ENCODE measurements at regions not wholly inside any gene's neighbourhood (a gene's known extent, or its start where the extent isn't known, plus 50 kb on each side); places are given as distances from the start of the nearest gene placed in this dataset.
"Not testable (repeated sequence)": the region's sequence is repeated elsewhere in the genome, so short reads cannot be mapped to it uniquely, and the experiment has no call there.

DNA sequence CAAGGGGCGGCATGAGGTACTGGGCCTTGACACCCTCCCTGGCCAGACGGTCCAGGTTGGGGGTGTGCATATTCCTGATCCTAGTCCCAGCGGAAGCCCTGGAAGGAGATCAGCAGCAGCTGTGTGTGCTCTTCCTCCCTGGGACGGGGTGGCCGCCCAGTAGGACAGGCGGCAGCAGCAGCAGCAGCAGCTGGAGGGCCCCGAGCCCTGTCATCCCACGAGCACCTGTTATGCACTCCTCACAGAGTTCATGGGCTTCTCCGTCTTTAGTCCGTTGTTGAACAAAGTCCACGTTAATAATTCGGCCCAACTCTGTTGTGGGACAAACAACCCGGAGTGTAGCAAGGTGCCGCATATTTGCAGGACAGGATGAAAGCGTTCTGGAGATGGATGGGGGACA, 205.6 kb downstream of the OTOP1 start:
- 94% methylated on average over 5 of the region's 15 CpGs for WGBS
- not testable (repeated sequence) for H3K9ac ChIP-seq (ENCODE audit: low read depth, low read length); H3K27me3 ChIP-seq (ENCODE audit: insufficient read depth, low read length); H3K9me3 ChIP-seq (ENCODE audit: insufficient read depth, low read depth, low read length); H3K4me3 ChIP-seq (ENCODE audit: low read length); H3K36me3 ChIP-seq (ENCODE audit: insufficient read depth, low read length); H3K4me1 ChIP-seq (ENCODE audit: insufficient read depth, low read length); H3K27ac ChIP-seq (ENCODE audit: low read depth, low read length)

- H3K4me1 ChIP-seq (ENCODE audit: insufficient read depth, low read length); H3K36me3 ChIP-seq (ENCODE audit: insufficient read depth, low read length); H3K27ac ChIP-seq (ENCODE audit: low read depth, low read length); H3K9me3 ChIP-seq (ENCODE audit: insufficient read depth, low read depth, low read length); H3K9ac ChIP-seq (ENCODE audit: low read depth, low read length); H3K4me3 ChIP-seq (ENCODE audit: low read length); H3K27me3 ChIP-seq (ENCODE audit: insufficient read depth, low read length): not testable (repeated sequence)
- WGBS, result 79% methylated on average over 4 of the region's 4 CpGs
These were observed 200.0 kb downstream of the OTOP1 start for GRCh38 chr4:4026708-4027107.

GRCh38 chr4:4028752-4029151, 198.0 kb downstream of the OTOP1 start:
- WGBS, result 81% methylated on average over 3 of the region's 3 CpGs

DNA sequence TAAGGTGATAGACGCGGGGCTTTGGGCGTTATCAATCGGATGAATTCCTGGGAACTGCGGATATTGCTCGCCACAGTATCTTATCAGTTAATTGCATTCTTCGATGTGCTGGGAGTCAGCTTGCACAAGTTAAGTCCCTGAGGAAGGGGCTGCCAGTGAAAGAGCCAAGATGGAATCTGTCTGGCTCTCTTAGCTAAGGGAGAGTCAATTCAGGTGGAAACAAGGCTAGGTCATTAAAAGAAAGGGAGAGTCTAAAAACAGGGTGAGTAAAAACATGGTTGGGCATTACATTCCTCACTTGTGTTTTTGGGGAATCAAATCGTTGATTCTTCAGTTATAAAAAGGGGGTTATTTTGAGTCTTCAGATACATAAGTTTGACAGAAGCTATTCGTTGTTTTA, 196.2 kb downstream of the OTOP1 start:
- H3K4me3 ChIP-seq (ENCODE audit: low read length); H3K36me3 ChIP-seq (ENCODE audit: insufficient read depth, low read length); H3K9me3 ChIP-seq (ENCODE audit: insufficient read depth, low read depth, low read length); H3K27ac ChIP-seq (ENCODE audit: low read depth, low read length); H3K27me3 ChIP-seq (ENCODE audit: insufficient read depth, low read length); H3K9ac ChIP-seq (ENCODE audit: low read depth, low read length): not testable (repeated sequence)
- WGBS, result 87% methylated on average over 8 of the region's 9 CpGs
- H3K4me1 ChIP-seq (ENCODE audit: insufficient read depth, low read length), result peaks cover 14% of the 10 kb centered on the region; the same call in 1 of the 2 replicates

More at GRCh38 chr4:4028752-4029151, 198.0 kb downstream of the OTOP1 start:
- H3K27ac ChIP-seq (ENCODE audit: low read depth, low read length); H3K9me3 ChIP-seq (ENCODE audit: insufficient read depth, low read depth, low read length); H3K9ac ChIP-seq (ENCODE audit: low read depth, low read length); H3K36me3 ChIP-seq (ENCODE audit: insufficient read depth, low read length); H3K4me3 ChIP-seq (ENCODE audit: low read length); H3K27me3 ChIP-seq (ENCODE audit: insufficient read depth, low read length): not testable (repeated sequence)
- H3K4me1 ChIP-seq (ENCODE audit: insufficient read depth, low read length), result peaks cover 14% of the 10 kb centered on the region; the same call in 1 of the 2 replicates

DNA sequence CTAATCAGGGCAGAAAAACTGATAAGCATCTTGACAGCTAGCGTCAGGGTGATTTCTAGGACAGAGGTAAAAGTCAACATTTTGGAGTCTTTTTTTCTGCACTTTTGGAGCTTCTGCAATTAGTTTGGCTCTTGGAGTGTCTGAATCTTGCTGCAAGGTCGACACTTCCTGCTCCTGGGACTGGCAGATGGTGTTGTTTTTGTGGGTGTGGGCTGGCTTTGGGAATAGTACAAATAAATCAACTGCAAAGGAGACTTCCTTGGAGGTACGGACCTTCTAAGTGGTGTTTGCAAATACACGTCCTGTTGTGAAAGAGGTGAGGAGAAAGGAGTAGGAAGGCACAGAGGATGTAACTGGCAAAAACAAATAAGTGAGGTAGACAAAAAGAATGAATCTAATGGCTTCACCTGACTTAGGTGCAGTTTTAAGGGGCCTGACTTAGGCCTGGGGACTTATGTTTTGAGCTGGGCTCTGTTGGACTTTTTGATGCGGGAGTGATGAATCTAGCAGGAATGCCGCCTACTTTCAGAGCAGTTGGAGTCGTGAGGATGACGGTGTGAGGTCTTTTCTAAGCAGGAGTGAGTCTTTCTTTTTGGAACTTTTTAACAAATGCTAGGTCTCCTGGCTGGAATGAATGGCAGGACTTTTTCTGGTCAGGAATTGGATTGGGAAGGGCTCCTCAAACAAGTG, 195.1 kb downstream of the OTOP1 start:
- H3K9ac ChIP-seq (ENCODE audit: low read depth, low read length); H3K9me3 ChIP-seq (ENCODE audit: insufficient read depth, low read depth, low read length); H3K27ac ChIP-seq (ENCODE audit: low read depth, low read length); H3K36me3 ChIP-seq (ENCODE audit: insufficient read depth, low read length); H3K4me3 ChIP-seq (ENCODE audit: low read length); H3K27me3 ChIP-seq (ENCODE audit: insufficient read depth, low read length): not testable (repeated sequence)
- peaks cover 14% of the 10 kb centered on the region; the same call in 1 of the 2 replicates for H3K4me1 ChIP-seq (ENCODE audit: insufficient read depth, low read length)
- 69% methylated on average over 8 of the region's 8 CpGs for WGBS

- not testable (repeated sequence) for H3K4me3 ChIP-seq (ENCODE audit: low read length); H3K27ac ChIP-seq (ENCODE audit: low read depth, low read length); H3K36me3 ChIP-seq (ENCODE audit: insufficient read depth, low read length); H3K9me3 ChIP-seq (ENCODE audit: insufficient read depth, low read depth, low read length); H3K27me3 ChIP-seq (ENCODE audit: insufficient read depth, low read length); H3K9ac ChIP-seq (ENCODE audit: low read depth, low read length)
- 90% methylated on average over 9 of the region's 9 CpGs for WGBS
- peaks cover 14% of the 10 kb centered on the region; the same call in 1 of the 2 replicates for H3K4me1 ChIP-seq (ENCODE audit: insufficient read depth, low read length)
These were observed 194.4 kb downstream of the OTOP1 start for GRCh38 chr4:4032364-4032763.

- H3K4me1 ChIP-seq (ENCODE audit: insufficient read depth, low read length), result peaks cover 14% of the 10 kb centered on the region; the same call in 1 of the 2 replicates
- not testable (repeated sequence) for H3K27ac ChIP-seq (ENCODE audit: low read depth, low read length); H3K36me3 ChIP-seq (ENCODE audit: insufficient read depth, low read length); H3K9me3 ChIP-seq (ENCODE audit: insufficient read depth, low read depth, low read length); H3K27me3 ChIP-seq (ENCODE audit: insufficient read depth, low read length); H3K4me3 ChIP-seq (ENCODE audit: low read length); H3K9ac ChIP-seq (ENCODE audit: low read depth, low read length)
- 81% methylated on average over 17 of the region's 19 CpGs for WGBS
These were observed 193.7 kb downstream of the OTOP1 start for GRCh38 chr4:4032801-4033605.

- not testable (repeated sequence) for H3K4me1 ChIP-seq (ENCODE audit: insufficient read depth, low read length); H3K9ac ChIP-seq (ENCODE audit: low read depth, low read length); H3K27ac ChIP-seq (ENCODE audit: low read depth, low read length); H3K4me3 ChIP-seq (ENCODE audit: low read length); H3K27me3 ChIP-seq (ENCODE audit: insufficient read depth, low read length); H3K9me3 ChIP-seq (ENCODE audit: insufficient read depth, low read depth, low read length)
- peaks cover 19% of the 10 kb centered on the region for H3K36me3 ChIP-seq (ENCODE audit: insufficient read depth, low read length)
- WGBS, result 88% methylated on average over 8 of the region's 9 CpGs
These were observed 189.2 kb downstream of the OTOP1 start for GRCh38 chr4:4037399-4038138.

DNA sequence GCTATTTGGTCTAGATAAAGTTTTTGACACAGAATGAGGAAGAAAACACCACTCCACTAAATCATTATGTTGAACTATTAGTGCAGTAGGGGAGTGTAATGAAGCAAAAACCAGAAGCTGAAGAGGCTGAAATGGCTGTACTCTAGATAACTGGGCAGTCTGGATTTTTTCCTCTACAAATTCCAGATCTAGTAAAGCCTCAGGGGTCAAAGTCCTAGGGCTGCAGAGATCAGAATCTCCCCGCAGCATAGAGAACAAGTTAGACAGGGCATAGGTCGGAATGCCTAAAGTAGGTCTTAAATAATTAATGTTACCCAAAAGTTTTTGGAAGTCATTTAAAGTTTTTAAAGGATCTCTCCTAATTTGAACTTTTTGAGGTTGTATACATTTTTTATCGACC, 180.9 kb downstream of the OTOP1 start:
- Histone ChIP-seq H3K4me3 (ENCODE audit: low read length) (peak overlapping the region; percentile 81), H3K9ac (ENCODE audit: low read depth, low read length) (peak overlapping the region; percentile 79), H3K4me1 (ENCODE audit: insufficient read depth, low read length) (peaks cover 13% of the 10 kb centered on the region), H3K27ac (ENCODE audit: low read depth, low read length) (peak overlapping the region; percentile 87; the same call in 1 of the 2 replicates), H3K36me3 (ENCODE audit: insufficient read depth, low read length) (peaks cover 32% of the 10 kb centered on the region)
- not testable (repeated sequence) for H3K9me3 ChIP-seq (ENCODE audit: insufficient read depth, low read depth, low read length); H3K27me3 ChIP-seq (ENCODE audit: insufficient read depth, low read length)
- 5% methylated on average over 2 of the region's 3 CpGs for WGBS

DNA sequence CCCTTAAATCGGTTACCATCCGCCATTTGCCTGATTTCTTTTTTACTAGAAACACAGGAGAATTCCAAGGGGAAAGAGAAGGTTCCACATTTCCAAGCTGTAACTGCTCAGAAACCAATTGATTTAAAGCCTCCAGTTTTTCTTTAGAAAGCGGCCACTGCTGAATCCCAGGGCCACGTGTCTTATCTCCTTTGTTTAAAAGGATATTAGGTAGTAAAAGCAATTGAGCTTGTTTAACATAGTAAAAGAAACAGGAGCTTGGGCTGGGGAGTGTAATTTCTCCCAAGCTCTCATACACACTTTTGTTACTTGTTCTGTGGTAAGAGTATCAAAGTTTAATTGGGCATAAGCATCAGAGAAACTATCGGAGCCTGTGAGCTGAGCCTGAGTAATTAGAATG, 180.0 kb downstream of the OTOP1 start:
- peak overlapping the region; percentile 79 for H3K9ac ChIP-seq (ENCODE audit: low read depth, low read length)
- 0% methylated on average over 2 of the region's 5 CpGs for WGBS
- H3K27ac ChIP-seq (ENCODE audit: low read depth, low read length), result peak overlapping the region; percentile 87

GRCh38 chr4:4047202-4047601, 179.5 kb downstream of the OTOP1 start:
- H3K27ac ChIP-seq (ENCODE audit: low read depth, low read length), result peak overlapping the region; percentile 92
- H3K4me1 ChIP-seq (ENCODE audit: insufficient read depth, low read length), result peaks cover 13% of the 10 kb centered on the region
- H3K9ac ChIP-seq (ENCODE audit: low read depth, low read length), result peak overlapping the region; percentile 79
- peak overlapping the region; percentile 81 for H3K4me3 ChIP-seq (ENCODE audit: low read length)
- WGBS, result under 1% methylated on average over 6 of the region's 12 CpGs
- not testable (repeated sequence) for H3K27me3 ChIP-seq (ENCODE audit: insufficient read depth, low read length); H3K9me3 ChIP-seq (ENCODE audit: insufficient read depth, low read depth, low read length)
- peaks cover 26% of the 10 kb centered on the region for H3K36me3 ChIP-seq (ENCODE audit: insufficient read depth, low read length)

More for the DNA sequence above, 180.0 kb downstream of the OTOP1 start:
- Histone ChIP-seq H3K4me3 (ENCODE audit: low read length) (peak overlapping the region; percentile 81), H3K4me1 (ENCODE audit: insufficient read depth, low read length) (peaks cover 13% of the 10 kb centered on the region), H3K36me3 (ENCODE audit: insufficient read depth, low read length) (peaks cover 30% of the 10 kb centered on the region)
- not testable (repeated sequence) for H3K9me3 ChIP-seq (ENCODE audit: insufficient read depth, low read depth, low read length); H3K27me3 ChIP-seq (ENCODE audit: insufficient read depth, low read length)

Measured in HUES64 (cell line).